CD14-positive monocyte (primary cell): ENCODE measurements at regions not wholly inside any gene's neighbourhood (a gene's known extent, or its start where the extent isn't known, plus 50 kb on each side); places are given as distances from the start of the nearest gene placed in this dataset.

Experiments
- DNase-seq, 3 donors: peaks; one replicate each; pipeline ENCODE4 v3.0.0-alpha.2; 2011 to 2022
- H2AFZ ChIP-seq: 2 replicates; pipeline ENCODE4 v1.6.0; 2012; ENCODE audit warnings: mild to moderate bottlenecking, low read depth, low read length, inconsistent platforms; ENCODE audit not compliant: insufficient read depth, poor library complexity, severe bottlenecking
- H3K27ac ChIP-seq, 2 donors: 1 replicate in 1 of 2; 2 replicates in 1 of 2; pipeline ENCODE4 v1.5.1; 2012 to 2013; ENCODE audit warnings: low read length in 2 of 2, control low read depth in 1 of 2, inconsistent platforms in 1 of 2, low read depth in 1 of 2, mild to moderate bottlenecking in 1 of 2
- H3K27me3 ChIP-seq, 2 donors: one replicate each; pipeline versions ENCODE4 v1.6.0 to v1.6.1; 2011 to 2013; ENCODE audit warnings: low read length in 2 of 2; ENCODE audit not compliant: control insufficient read depth in 2 of 2, insufficient read depth in 2 of 2
- H3K36me3 ChIP-seq, 2 donors: replicated peaks in 1 of 2; 1 replicate in 1 of 2; 2 replicates in 1 of 2; pipeline versions ENCODE4 v1.5.1 to v1.6.1; 2012 to 2013; ENCODE audit warnings: low read length in 2 of 2, control low read depth in 1 of 2, inconsistent platforms in 1 of 2, mild to moderate bottlenecking in 1 of 2; ENCODE audit not compliant: insufficient read depth in 2 of 2, control insufficient read depth in 1 of 2
- H3K4me1 ChIP-seq, 2 donors: 1 replicate in 1 of 2; 2 replicates in 1 of 2; pipeline versions ENCODE4 v1.5.1 to v1.6.1; 2012 to 2013; ENCODE audit warnings: low read length in 2 of 2, control low read depth in 1 of 2, inconsistent platforms in 1 of 2, mild to moderate bottlenecking in 1 of 2, moderate library complexity in 1 of 2; ENCODE audit not compliant: insufficient read depth in 2 of 2, control insufficient read depth in 1 of 2
- H3K4me2 ChIP-seq: replicated peaks from 2 replicates; pipeline ENCODE3; 2012; ENCODE audit warnings: low read length, moderate library complexity, mild to moderate bottlenecking; ENCODE audit not compliant: poor library complexity, severe bottlenecking; ENCODE audit errors: extremely low read depth
- H3K4me3 ChIP-seq, 3 experiments: fragments of 200-600 bp in 1 of 3; sonication (generic) in 1 of 3; replicated peaks in 1 of 3; 1 replicate in 2 of 3; 2 replicates in 1 of 3; pipeline ENCODE4 v1.5.1; 2011 to 2013; ENCODE audit warnings: low read length in 3 of 3, mild to moderate bottlenecking in 3 of 3, control low read depth in 2 of 3, low read depth in 2 of 3, inconsistent platforms in 1 of 3, moderate library complexity in 1 of 3
- H3K79me2 ChIP-seq: 2 replicates; pipeline ENCODE4 v1.6.0; 2012; ENCODE audit warnings: mild to moderate bottlenecking, control low read depth, inconsistent platforms, low read length, moderate library complexity; ENCODE audit not compliant: insufficient read depth
- H3K9ac ChIP-seq: 2 replicates; pipeline ENCODE4 v1.6.0; 2017; ENCODE audit warnings: low read length, mild to moderate bottlenecking; ENCODE audit not compliant: insufficient read depth, poor library complexity, severe bottlenecking
- H3K9me3 ChIP-seq, 2 donors: replicated peaks in 1 of 2; 1 replicate in 1 of 2; 2 replicates in 1 of 2; pipeline versions ENCODE4 v1.5.1 to v1.6.1; 2012 to 2013; ENCODE audit warnings: low read length in 2 of 2, control low read depth in 1 of 2; ENCODE audit not compliant: control insufficient read depth in 1 of 2, insufficient read depth in 1 of 2
- H4K20me1 ChIP-seq: 2 replicates; pipeline ENCODE4 v1.6.0; 2012; ENCODE audit warnings: mild to moderate bottlenecking, low read length, control low read depth, moderate library complexity; ENCODE audit not compliant: insufficient read depth
- H3K27ac Mint-ChIP-seq, 7 donors: one replicate each; pipeline ENCODE4 v1.8.0; 2020; ENCODE audit warnings: mild to moderate bottlenecking in 7 of 7, mixed read lengths in 7 of 7, moderate library complexity in 6 of 7, inconsistent platforms in 2 of 7
- H3K27me3 Mint-ChIP-seq, 3 donors: one replicate each; pipeline ENCODE4 v1.8.0; 2021 to 2022; ENCODE audit warnings: low read depth in 3 of 3, mild to moderate bottlenecking in 3 of 3, mixed read lengths in 3 of 3, moderate library complexity in 3 of 3, inconsistent platforms in 1 of 3
- H3K36me3 Mint-ChIP-seq, 2 donors: one replicate each; pipeline ENCODE4 v1.8.0; 2020; ENCODE audit warnings: mixed read lengths in 2 of 2, inconsistent platforms in 1 of 2, mild to moderate bottlenecking in 1 of 2
- H3K4me1 Mint-ChIP-seq: one replicate; pipeline ENCODE4 v1.8.0; 2020; ENCODE audit warnings: mild to moderate bottlenecking, mixed read lengths
- H3K4me3 Mint-ChIP-seq, 2 donors: one replicate each; pipeline ENCODE4 v1.8.0; 2020; ENCODE audit warnings: mild to moderate bottlenecking in 2 of 2, mixed read lengths in 2 of 2, moderate library complexity in 1 of 2
- H3K9me3 Mint-ChIP-seq, 7 donors: one replicate each; pipeline ENCODE4 v1.8.0; 2020 to 2022; ENCODE audit warnings: mixed read lengths in 7 of 7, mild to moderate bottlenecking in 6 of 7, moderate library complexity in 6 of 7, inconsistent platforms in 2 of 7
- WGBS: methylation state at CpG from one replicate; pipeline ENCODE4 v1.1.5; 2013; ENCODE audit warnings: missing lambda C conversion rate; ENCODE audit not compliant: insufficient coverage; 5-methylcytosine and 5-hydroxymethylcytosine counted together
- intact Hi-C, 2 donors: fragments of 100-400 bp; cut with micrococcal nuclease; formaldehyde crosslinking; loops; one replicate each; pipeline versions ENCODE4 v1.15.0 to v1.15.1; 2023
- TF ChIP-seq, protein P1 (sequence below): fragments of 200-600 bp; IDR thresholded peaks from one replicate; pipeline ENCODE4 v1.8.0; 2022; ENCODE audit warnings: antibody characterized with exemption, mild to moderate bottlenecking

GRCh38 chr5:5752844-5753243 is 330.4 kb downstream of the ICE1 start:
- H3K9me3 ChIP-seq = no peaks in the 10 kb centered on the region
- H3K4me2 ChIP-seq = no peak overlapping the region
- H3K4me3 Mint-ChIP-seq = no peak overlapping the region
- no peaks in the 10 kb centered on the region for H3K4me1 Mint-ChIP-seq
- no peak overlapping the region for H3K9ac ChIP-seq
- TF ChIP-seq, protein P1, sequence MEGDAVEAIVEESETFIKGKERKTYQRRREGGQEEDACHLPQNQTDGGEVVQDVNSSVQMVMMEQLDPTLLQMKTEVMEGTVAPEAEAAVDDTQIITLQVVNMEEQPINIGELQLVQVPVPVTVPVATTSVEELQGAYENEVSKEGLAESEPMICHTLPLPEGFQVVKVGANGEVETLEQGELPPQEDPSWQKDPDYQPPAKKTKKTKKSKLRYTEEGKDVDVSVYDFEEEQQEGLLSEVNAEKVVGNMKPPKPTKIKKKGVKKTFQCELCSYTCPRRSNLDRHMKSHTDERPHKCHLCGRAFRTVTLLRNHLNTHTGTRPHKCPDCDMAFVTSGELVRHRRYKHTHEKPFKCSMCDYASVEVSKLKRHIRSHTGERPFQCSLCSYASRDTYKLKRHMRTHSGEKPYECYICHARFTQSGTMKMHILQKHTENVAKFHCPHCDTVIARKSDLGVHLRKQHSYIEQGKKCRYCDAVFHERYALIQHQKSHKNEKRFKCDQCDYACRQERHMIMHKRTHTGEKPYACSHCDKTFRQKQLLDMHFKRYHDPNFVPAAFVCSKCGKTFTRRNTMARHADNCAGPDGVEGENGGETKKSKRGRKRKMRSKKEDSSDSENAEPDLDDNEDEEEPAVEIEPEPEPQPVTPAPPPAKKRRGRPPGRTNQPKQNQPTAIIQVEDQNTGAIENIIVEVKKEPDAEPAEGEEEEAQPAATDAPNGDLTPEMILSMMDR = no peak
- H3K9me3 Mint-ChIP-seq = peaks cover 0 to 6% (median 0%) of the 10 kb centered on the region in 7 donors
- no peaks in the 10 kb centered on the region for H4K20me1 ChIP-seq
- no peak for DNase-seq
- no peak overlapping the region for H2AFZ ChIP-seq
- H3K27ac Mint-ChIP-seq = no peak overlapping the region
- no peaks in the 10 kb centered on the region for H3K36me3 Mint-ChIP-seq
- H3K4me3 ChIP-seq = no peak overlapping the region
- no peak overlapping the region for H3K27ac ChIP-seq
- WGBS = no CpG with 5 or more reads among the region's 2 CpGs
- no peaks in the 10 kb centered on the region for H3K79me2 ChIP-seq
- H3K27me3 ChIP-seq = no peaks in the 10 kb centered on the region
- H3K4me1 ChIP-seq = no peaks in the 10 kb centered on the region
- H3K27me3 Mint-ChIP-seq = peaks cover 0 to 1% (median 0%) of the 10 kb centered on the region in 3 donors
- H3K36me3 ChIP-seq = no peaks in the 10 kb centered on the region
- intact Hi-C loops = no loop called here

DNA sequence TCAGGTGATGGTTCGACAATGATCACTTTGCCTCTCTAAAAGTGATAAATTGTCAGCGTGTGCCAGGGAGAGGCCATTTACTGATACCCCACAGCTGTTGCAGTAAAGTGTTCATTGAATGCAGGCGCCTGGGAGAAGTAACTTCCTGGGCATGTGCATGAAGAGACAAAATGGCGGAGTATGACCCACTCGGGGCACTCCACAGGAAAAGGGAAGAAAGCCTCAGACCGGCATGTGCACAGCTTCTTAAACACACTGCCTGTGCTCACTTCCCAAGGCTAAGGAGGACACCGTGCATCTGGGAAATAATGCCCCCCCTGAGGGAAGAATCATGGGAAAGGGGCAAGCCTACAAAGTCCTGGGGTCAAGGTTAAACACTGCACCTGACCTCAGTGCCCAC is 329.5 kb downstream of the ICE1 start:
- H3K27ac Mint-ChIP-seq = no peak overlapping the region
- H3K9me3 Mint-ChIP-seq = peaks cover 0 to 6% (median 0%) of the 10 kb centered on the region in 7 donors
- no peaks in the 10 kb centered on the region for H3K4me1 Mint-ChIP-seq
- H3K9me3 ChIP-seq = no peaks in the 10 kb centered on the region
- H3K9ac ChIP-seq = no peak overlapping the region
- H3K79me2 ChIP-seq = no peaks in the 10 kb centered on the region
- no peak for DNase-seq
- no peaks in the 10 kb centered on the region for H3K4me1 ChIP-seq
- H3K27ac ChIP-seq = no peak overlapping the region
- intact Hi-C loops = no loop called here
- H2AFZ ChIP-seq = no peak overlapping the region
- no peaks in the 10 kb centered on the region for H3K27me3 Mint-ChIP-seq
- TF ChIP-seq, protein P1 = no peak
- H3K4me2 ChIP-seq = no peak overlapping the region
- H3K36me3 Mint-ChIP-seq = no peaks in the 10 kb centered on the region
- no peak overlapping the region for H3K4me3 ChIP-seq
- no peak overlapping the region for H3K4me3 Mint-ChIP-seq
- no peaks in the 10 kb centered on the region for H3K27me3 ChIP-seq
- WGBS = 89% methylated on average over 3 of the region's 7 CpGs
- no peaks in the 10 kb centered on the region for H4K20me1 ChIP-seq
- no peaks in the 10 kb centered on the region for H3K36me3 ChIP-seq
